Thymus (tissue), 11 donors: ENCODE measurements at regions not wholly inside any gene's neighbourhood (a gene's known extent, or its start where the extent isn't known, plus 50 kb on each side); places are given as distances from the start of the nearest gene placed in this dataset.
"Not testable (repeated sequence)": the region's sequence is repeated elsewhere in the genome, so short reads cannot be mapped to it uniquely, and the experiment has no call there.

Source experiments
- DNase-seq, 9 donors: peaks; one replicate each; pipeline ENCODE4 v3.0.0-alpha.2; 2013; ENCODE audit warnings: low spot score in 9 of 9, low read depth in 6 of 9, missing footprints in 1 of 9
- H3K27ac ChIP-seq, 2 donors: one replicate each; pipeline ENCODE4 v1.5.1; 2013; ENCODE audit warnings: control low read depth in 1 of 2, low read depth in 1 of 2, low read length in 1 of 2, mild to moderate bottlenecking in 1 of 2, moderate library complexity in 1 of 2
- H3K27me3 ChIP-seq, 2 donors: one replicate each; pipeline ENCODE4 v1.5.1; 2013; ENCODE audit warnings: low read length in 1 of 2; ENCODE audit not compliant: control insufficient read depth in 2 of 2, insufficient read depth in 1 of 2
- H3K36me3 ChIP-seq, 2 donors: one replicate each; pipeline ENCODE4 v1.5.1; 2013; ENCODE audit warnings: low read length in 1 of 2, mild to moderate bottlenecking in 1 of 2, moderate library complexity in 1 of 2; ENCODE audit not compliant: control insufficient read depth in 2 of 2, insufficient read depth in 2 of 2
- H3K4me1 ChIP-seq, 2 donors: one replicate each; pipeline ENCODE4 v1.5.1; 2013; ENCODE audit warnings: low read length in 2 of 2; ENCODE audit not compliant: control insufficient read depth in 2 of 2, insufficient read depth in 2 of 2
- H3K4me3 ChIP-seq, 2 donors: one replicate each; pipeline ENCODE4 v1.5.1; 2013; ENCODE audit warnings: low read length in 2 of 2, control low read depth in 1 of 2, mild to moderate bottlenecking in 1 of 2
- H3K9me3 ChIP-seq, 2 donors: one replicate each; pipeline ENCODE4 v1.5.1; 2013; ENCODE audit warnings: low read length in 1 of 2, mild to moderate bottlenecking in 1 of 2; ENCODE audit not compliant: control insufficient read depth in 2 of 2, insufficient read depth in 1 of 2
- WGBS: extraction: QIAGEN DNeasy Blood & Tissue Kit; methylation state at CpG from one replicate; pipeline ENCODE4 v1.1.7; 2013; 5-methylcytosine and 5-hydroxymethylcytosine counted together
- donor health status: healthy.

- DNase-seq, H3K9me3 ChIP-seq, H3K4me1 ChIP-seq, H3K27ac ChIP-seq, H3K27me3 ChIP-seq, H3K4me3 ChIP-seq, H3K36me3 ChIP-seq: not testable (repeated sequence)
- 97% methylated on average over 2 of the region's 2 CpGs for WGBS
Measured at GRCh38 chr1:121547726-121548125, 363.0 kb downstream of the SRGAP2C start.

GRCh38 chr1:121550817-121551216 is 366.0 kb downstream of the SRGAP2C start:
- H3K9me3 ChIP-seq, H3K4me1 ChIP-seq, DNase-seq, H3K27me3 ChIP-seq, H3K36me3 ChIP-seq, H3K4me3 ChIP-seq: not testable (repeated sequence)
- 96% methylated on average over 3 of the region's 3 CpGs for WGBS
- H3K27ac ChIP-seq, result peak overlapping the region in 1 of 2 donors; percentile 43

- H3K27ac ChIP-seq, result peak overlapping the region in 1 of 2 donors; percentile 43
Measured at GRCh38 chr1:121551491-121551890, 366.7 kb downstream of the SRGAP2C start.

GRCh38 chr1:121556560-121556959 is 371.8 kb downstream of the SRGAP2C start:
- not testable (repeated sequence) for H3K9me3 ChIP-seq, H3K27ac ChIP-seq, H3K36me3 ChIP-seq, H3K4me1 ChIP-seq, H3K27me3 ChIP-seq, DNase-seq, H3K4me3 ChIP-seq
- WGBS, result 96% methylated on average over 1 of the region's 1 CpG

More at GRCh38 chr1:121551491-121551890, 366.7 kb downstream of the SRGAP2C start:
- H3K4me3 ChIP-seq, H3K27me3 ChIP-seq, H3K9me3 ChIP-seq, H3K36me3 ChIP-seq, H3K4me1 ChIP-seq: not testable (repeated sequence)
- 27% methylated on average over 2 of the region's 2 CpGs for WGBS
- DNase-seq, result peak; percentile 16 to 88 (median 52)

- not testable (repeated sequence) for H3K4me1 ChIP-seq, DNase-seq, H3K36me3 ChIP-seq, H3K9me3 ChIP-seq, H3K27me3 ChIP-seq, H3K4me3 ChIP-seq, H3K27ac ChIP-seq
- WGBS, result 100% methylated on average over 1 of the region's 1 CpG
Measured at GRCh38 chr1:121558034-121558433, 373.3 kb downstream of the SRGAP2C start.

GRCh38 chr1:121558514-121558913 is 373.7 kb downstream of the SRGAP2C start:
- H3K9me3 ChIP-seq, result no peaks in the 10 kb centered on the region
- no peaks in the 10 kb centered on the region for H3K4me1 ChIP-seq
- no peak for DNase-seq
- H3K4me3 ChIP-seq, result no peak overlapping the region
- no peak overlapping the region for H3K27ac ChIP-seq
- no peaks in the 10 kb centered on the region for H3K36me3 ChIP-seq
- WGBS, result 62% methylated on average over 2 of the region's 2 CpGs
- H3K27me3 ChIP-seq, result no peaks in the 10 kb centered on the region

GRCh38 chr1:121566346-121566745 is 381.6 kb downstream of the SRGAP2C start:
- DNase-seq, result no peak
- Histone ChIP-seq H3K27me3 (no peaks in the 10 kb centered on the region), H3K27ac (no peak overlapping the region), H3K36me3 (no peaks in the 10 kb centered on the region), H3K4me3 (no peak overlapping the region), H3K9me3 (no peaks in the 10 kb centered on the region), H3K4me1 (no peaks in the 10 kb centered on the region)
- WGBS, result 92% methylated on average over 4 of the region's 4 CpGs

GRCh38 chr1:121569428-121569827 is 384.7 kb downstream of the SRGAP2C start:
- H3K4me1 ChIP-seq, result no peaks in the 10 kb centered on the region
- H3K9me3 ChIP-seq, result no peaks in the 10 kb centered on the region
- DNase-seq, result peak in 1 of 9 donors; percentile 31
- H3K27me3 ChIP-seq, result no peaks in the 10 kb centered on the region
- no peak overlapping the region for H3K4me3 ChIP-seq
- no peaks in the 10 kb centered on the region for H3K36me3 ChIP-seq
- no peak overlapping the region for H3K27ac ChIP-seq
- 12% methylated on average over 1 of the region's 1 CpG for WGBS

- H3K4me1 ChIP-seq, H3K27me3 ChIP-seq: not testable (repeated sequence)
Measured at GRCh38 chr1:121573881-121574504, 389.2 kb downstream of the SRGAP2C start.

GRCh38 chr1:121574505-121574899 is 389.7 kb downstream of the SRGAP2C start:
- H3K4me1 ChIP-seq, H3K9me3 ChIP-seq, H3K4me3 ChIP-seq, H3K27me3 ChIP-seq, H3K36me3 ChIP-seq, H3K27ac ChIP-seq, DNase-seq: not testable (repeated sequence)
- whole genome bisulfite sequencing, result 96% methylated on average over 12 of the region's 12 CpGs

More at GRCh38 chr1:121573881-121574504, 389.2 kb downstream of the SRGAP2C start:
- H3K4me3 ChIP-seq, H3K36me3 ChIP-seq, H3K9me3 ChIP-seq, DNase-seq, H3K27ac ChIP-seq: not testable (repeated sequence)
- 97% methylated on average over 11 of the region's 11 CpGs for WGBS
